SK-N-SH treated with all-trans-retinoic acid at 6 μM for 48 hours (cell line): ENCODE measurements at regions not wholly inside any gene's neighbourhood (a gene's known extent, or its start where the extent isn't known, plus 50 kb on each side); places are given as distances from the start of the nearest gene placed in this dataset.

Experiments
- ATAC-seq: fragments of 200-7000 bp; cut with Tn5 transposase; 3 replicates; pipeline ENCODE4 v1.9.1; 2020; ENCODE audit warnings: mild to moderate bottlenecking, moderate library complexity
- ARNTL ChIP-seq: fragments of 450-650 bp; formaldehyde crosslinking; IDR thresholded peaks from 2 replicates; pipeline ENCODE4 v1.5.0; 2020; ENCODE audit warnings: low read depth, mild to moderate bottlenecking, moderate library complexity, borderline replicate concordance
- BACH2 ChIP-seq: fragments of 250-450 bp; sonication (Bioruptor Pico); IDR thresholded peaks from 2 replicates; pipeline ENCODE4 v1.9.0; 2021; ENCODE audit warnings: mild to moderate bottlenecking, borderline replicate concordance
- CREB5 ChIP-seq: fragments of 250-450 bp; sonication (Bioruptor Pico); IDR thresholded peaks from 2 replicates; pipeline ENCODE4 v1.5.1; 2020; ENCODE audit warnings: low read depth, mild to moderate bottlenecking, moderate library complexity
- CSDC2 ChIP-seq: fragments of 250-450 bp; sonication (Bioruptor Pico); IDR thresholded peaks from 2 replicates; pipeline ENCODE4 v1.5.0; 2020; ENCODE audit warnings: mild to moderate bottlenecking, moderate library complexity
- CSRNP3 ChIP-seq: fragments of 250-450 bp; sonication (Bioruptor Pico); IDR thresholded peaks from 2 replicates; pipeline ENCODE4 v1.5.1; 2021; ENCODE audit warnings: mild to moderate bottlenecking, moderate library complexity
- ESRRG ChIP-seq: fragments of 250-450 bp; sonication (Bioruptor Pico); IDR thresholded peaks from 2 replicates; pipeline ENCODE4 v1.6.1; 2021; ENCODE audit warnings: mild to moderate bottlenecking
- GLIS3 ChIP-seq: fragments of 250-450 bp; sonication (Bioruptor Pico); IDR thresholded peaks from 2 replicates; pipeline ENCODE4 v1.5.0; 2020; ENCODE audit warnings: mild to moderate bottlenecking, moderate library complexity
- ISL1 ChIP-seq: fragments of 250-450 bp; sonication (Bioruptor Pico); IDR thresholded peaks from 2 replicates; pipeline ENCODE4 v2.1.2; 2022; ENCODE audit warnings: mild to moderate bottlenecking, moderate library complexity
- OSR1 ChIP-seq: fragments of 250-450 bp; sonication (Bioruptor Pico); IDR thresholded peaks from 2 replicates; pipeline ENCODE4 v1.8.0; 2022; ENCODE audit warnings: moderate library complexity, mild to moderate bottlenecking, inconsistent platforms
- PATZ1 ChIP-seq: fragments of 250-450 bp; sonication (Bioruptor Pico); IDR thresholded peaks from 2 replicates; pipeline ENCODE4 v1.8.0; 2020; ENCODE audit warnings: mild to moderate bottlenecking, moderate library complexity, borderline replicate concordance
- POU6F1 ChIP-seq: fragments of 250-450 bp; sonication (Bioruptor Pico); IDR thresholded peaks from 2 replicates; pipeline ENCODE4 v1.8.0; 2021; ENCODE audit warnings: low read depth, mild to moderate bottlenecking, moderate library complexity, borderline replicate concordance
- PPARA ChIP-seq: fragments of 250-450 bp; sonication (Bioruptor Pico); IDR thresholded peaks from 2 replicates; pipeline ENCODE4 v1.5.0; 2020; ENCODE audit warnings: mild to moderate bottlenecking, borderline replicate concordance
- RARB ChIP-seq: fragments of 250-450 bp; sonication (Bioruptor Pico); IDR thresholded peaks from 2 replicates; pipeline ENCODE4 v1.8.0; 2021; ENCODE audit warnings: mild to moderate bottlenecking, moderate library complexity
- SNAI2 ChIP-seq: fragments of 250-450 bp; sonication (Bioruptor Pico); IDR thresholded peaks from 2 replicates; pipeline ENCODE4 v1.5.0; 2020; ENCODE audit warnings: mild to moderate bottlenecking, moderate library complexity
- TCF4 ChIP-seq: fragments of 250-450 bp; sonication (Bioruptor Pico); IDR thresholded peaks from 2 replicates; pipeline ENCODE4 v1.8.0; 2021; ENCODE audit warnings: mild to moderate bottlenecking, moderate library complexity, borderline replicate concordance
- TOX ChIP-seq: fragments of 250-450 bp; sonication (Bioruptor Pico); IDR thresholded peaks from 2 replicates; pipeline ENCODE4 v1.8.0; 2021; ENCODE audit warnings: mild to moderate bottlenecking, moderate library complexity, borderline replicate concordance
- TSHZ2 ChIP-seq: fragments of 250-450 bp; sonication (Bioruptor Pico); IDR thresholded peaks from 2 replicates; pipeline ENCODE4 v1.5.0; 2020; ENCODE audit warnings: mild to moderate bottlenecking, moderate library complexity
- ZC3H10 ChIP-seq: fragments of 250-450 bp; sonication (Bioruptor Pico); IDR thresholded peaks from 2 replicates; pipeline ENCODE4 v1.5.1; 2021; ENCODE audit warnings: mild to moderate bottlenecking, moderate library complexity
- ZFP30 ChIP-seq: fragments of 450-650 bp; formaldehyde crosslinking; IDR thresholded peaks from 2 replicates; pipeline ENCODE4 v1.5.0; 2022; ENCODE audit warnings: mild to moderate bottlenecking, moderate library complexity
- ZNF565 ChIP-seq: fragments of 450-650 bp; formaldehyde crosslinking; conservative IDR thresholded peaks from 2 replicates; pipeline ENCODE4 v1.5.0; 2020; ENCODE audit warnings: low read depth, mild to moderate bottlenecking, moderate library complexity
- ZNF70 ChIP-seq: fragments of 450-650 bp; formaldehyde crosslinking; IDR thresholded peaks from 2 replicates; pipeline ENCODE4 v1.5.0; 2020; ENCODE audit warnings: mild to moderate bottlenecking, moderate library complexity
- ZNF8 ChIP-seq: fragments of 450-650 bp; formaldehyde crosslinking; IDR thresholded peaks from 2 replicates; pipeline ENCODE4 v1.5.0; 2020; ENCODE audit warnings: mild to moderate bottlenecking, moderate library complexity

- TF ChIP-seq OSR1 (CRISPR knock-in tag) (no peak), CSDC2 (no peak), ZC3H10 (no peak), SNAI2 (CRISPR knock-in tag) (no peak), BACH2 (CRISPR knock-in tag) (no peak), POU6F1 (CRISPR knock-in tag) (no peak), ZFP30 (no peak), ARNTL (no peak), ZNF70 (no peak), ISL1 (CRISPR knock-in tag) (no peak), GLIS3 (CRISPR knock-in tag) (no peak), TSHZ2 (CRISPR knock-in tag) (no peak), ZNF8 (no peak), ESRRG (CRISPR knock-in tag) (no peak), ZNF565 (no peak), PPARA (no peak), CSRNP3 (no peak), CREB5 (no peak), TOX (CRISPR knock-in tag) (no peak)
- TF ChIP-seq, all 23 proteins: peak for 0
These were observed 269.5 kb upstream of the HTR2A start for GRCh38 chr13:47166336-47166735.

GRCh38 chr13:47159853-47160550 is 263.1 kb upstream of the HTR2A start:
- no peak for ATAC-seq
- no peak for TF ChIP-seq CSDC2
- no peak for TF ChIP-seq CREB5
- TF ChIP-seq OSR1 (CRISPR knock-in tag) = no peak
- TF ChIP-seq PATZ1 (CRISPR knock-in tag) = no peak

More at GRCh38 chr13:47166336-47166735, 269.5 kb upstream of the HTR2A start:
- no peak for ATAC-seq

GRCh38 chr13:47158593-47158992 is 261.7 kb upstream of the HTR2A start:
- no peak; the same call in 2 of the 3 replicates for ATAC-seq
- TF ChIP-seq ARNTL = no peak
- no peak for TF ChIP-seq ISL1 (CRISPR knock-in tag)
- TF ChIP-seq RARB (CRISPR knock-in tag) = no peak
- no peak for TF ChIP-seq BACH2 (CRISPR knock-in tag)
- TF ChIP-seq ZC3H10 = no peak
- TF ChIP-seq SNAI2 (CRISPR knock-in tag) = no peak
- TF ChIP-seq ESRRG (CRISPR knock-in tag) = no peak
- no peak for TF ChIP-seq TCF4 (CRISPR knock-in tag)
- no peak for TF ChIP-seq TOX (CRISPR knock-in tag)
- TF ChIP-seq GLIS3 (CRISPR knock-in tag) = no peak
- no peak for TF ChIP-seq TSHZ2 (CRISPR knock-in tag)
- no peak for TF ChIP-seq CSDC2
- no peak for TF ChIP-seq ZNF70
- TF ChIP-seq POU6F1 (CRISPR knock-in tag) = no peak
